GM21786 (cell line): ENCODE measurements at regions not wholly inside any gene's neighbourhood (a gene's known extent, or its start where the extent isn't known, plus 50 kb on each side); places are given as distances from the start of the nearest gene placed in this dataset.

Experiments used
- ATAC-seq: cut with Tn5 transposase; IDR thresholded peaks from one replicate; pipeline ENCODE4 v1.9.1; 2021; ENCODE audit not compliant: unreplicated experiment

DNA sequence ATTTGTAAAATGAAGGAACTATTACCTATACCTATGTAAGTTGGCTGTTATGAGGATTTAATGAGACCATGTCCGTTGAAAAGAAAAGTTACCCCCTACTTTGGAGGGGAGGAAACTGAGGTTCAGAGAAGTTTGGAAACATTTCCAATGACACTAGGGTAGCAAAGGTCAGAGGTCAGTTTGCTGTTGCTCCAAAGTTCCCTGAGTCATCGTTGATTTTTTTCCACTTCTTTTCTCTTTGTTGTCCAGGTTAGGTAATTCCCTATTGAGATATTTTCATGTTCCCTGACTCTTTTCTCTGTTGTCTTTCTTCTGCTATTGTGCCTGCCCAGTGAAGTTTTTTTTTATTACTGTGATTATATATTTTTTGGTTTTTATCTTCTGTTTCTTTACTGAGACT lies 213.8 kb upstream of the C1orf174 start:
- ATAC-seq: no peak

DNA sequence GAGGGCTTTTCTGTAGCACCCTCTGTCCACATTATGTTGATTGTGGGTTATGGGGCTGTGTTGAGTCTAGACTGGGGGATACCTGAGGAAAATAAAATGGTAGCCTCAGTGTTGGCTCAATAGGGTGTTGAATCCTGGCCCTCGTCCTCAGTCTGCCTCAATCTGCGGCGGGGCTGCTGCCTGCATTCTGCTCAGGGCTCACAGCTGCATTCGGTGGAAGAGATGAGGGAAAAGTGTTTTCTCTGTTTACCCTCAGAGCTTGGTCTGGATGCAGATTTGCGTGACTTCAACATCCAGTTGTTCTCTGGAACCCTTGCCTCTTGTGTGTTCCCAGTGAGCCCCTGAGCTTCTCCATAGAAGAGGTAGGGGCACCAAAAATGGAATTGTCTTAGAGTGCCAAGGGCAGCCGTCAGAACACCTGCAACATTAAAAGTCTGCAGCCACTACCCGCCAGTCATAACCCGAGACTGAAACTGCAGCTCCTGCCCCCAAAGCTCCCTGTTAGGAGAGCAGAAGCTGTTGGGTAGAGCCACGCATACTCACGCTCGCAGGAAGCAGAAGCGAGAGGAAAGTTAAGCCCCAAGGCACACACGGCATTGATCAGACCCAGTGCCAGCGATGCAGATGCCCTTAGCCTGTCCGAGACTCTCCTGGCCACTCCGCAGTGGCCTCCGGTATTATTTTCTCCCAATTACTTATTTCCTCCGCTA lies 215.3 kb upstream of the C1orf174 start:
- ATAC-seq: no peak

DNA sequence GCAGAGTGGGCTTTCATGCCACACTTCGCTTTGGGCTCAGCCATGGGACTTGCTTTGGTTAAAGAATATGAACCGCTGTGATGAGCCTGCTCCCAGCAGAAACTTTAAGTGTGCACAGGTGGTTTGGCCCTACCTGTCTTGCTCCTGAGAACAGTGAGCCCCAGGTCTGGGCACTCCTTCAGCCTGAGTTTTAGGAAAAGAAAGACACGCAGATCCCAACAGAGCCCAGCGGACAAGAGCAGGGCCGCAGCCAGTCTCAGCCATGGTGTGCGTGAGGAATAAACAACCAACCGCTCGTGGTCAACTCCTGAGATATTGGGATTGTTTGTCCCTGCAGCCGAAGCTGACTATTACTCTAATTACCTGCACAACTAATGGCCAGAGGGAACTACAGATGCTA lies 217.1 kb upstream of the C1orf174 start:
- no peak for ATAC-seq

DNA sequence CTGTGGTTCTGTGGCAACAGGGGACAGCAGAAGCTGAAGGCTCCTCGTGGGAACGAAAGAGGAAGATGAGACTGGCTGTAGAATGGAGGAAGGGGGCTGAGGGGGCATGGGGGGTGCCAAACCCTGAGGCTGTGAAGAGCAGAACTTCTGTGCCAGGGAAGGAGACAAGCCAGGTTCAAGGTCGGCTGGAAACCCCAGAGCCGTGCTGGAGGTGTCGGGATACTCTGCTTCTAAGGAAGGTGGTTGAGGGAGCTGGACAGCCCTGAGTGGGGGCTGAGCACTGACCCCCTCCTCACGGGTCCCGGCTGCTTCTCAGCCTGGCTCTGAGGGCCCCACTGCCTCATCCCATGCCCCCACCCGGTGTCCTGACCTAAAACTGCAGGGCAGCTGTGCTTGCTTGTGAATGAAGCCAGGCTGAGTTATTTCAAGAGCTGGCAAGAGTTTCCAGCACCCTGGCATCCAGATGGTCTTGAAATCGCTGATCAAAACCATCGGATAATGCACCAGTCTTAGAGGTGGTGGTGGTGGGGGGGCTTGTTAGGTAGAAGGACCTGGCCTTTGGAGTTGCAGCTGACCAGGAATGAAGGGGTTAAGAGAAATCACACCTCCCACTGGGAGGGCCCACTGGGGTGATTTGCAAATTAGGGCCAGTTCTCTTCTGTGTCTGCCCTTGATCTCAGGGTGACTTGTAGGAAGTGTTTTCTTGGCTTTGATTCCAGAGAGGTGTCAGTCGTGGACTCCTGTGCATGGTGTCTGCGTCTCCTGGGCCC lies 218.9 kb upstream of the C1orf174 start:
- no peak for ATAC-seq

DNA sequence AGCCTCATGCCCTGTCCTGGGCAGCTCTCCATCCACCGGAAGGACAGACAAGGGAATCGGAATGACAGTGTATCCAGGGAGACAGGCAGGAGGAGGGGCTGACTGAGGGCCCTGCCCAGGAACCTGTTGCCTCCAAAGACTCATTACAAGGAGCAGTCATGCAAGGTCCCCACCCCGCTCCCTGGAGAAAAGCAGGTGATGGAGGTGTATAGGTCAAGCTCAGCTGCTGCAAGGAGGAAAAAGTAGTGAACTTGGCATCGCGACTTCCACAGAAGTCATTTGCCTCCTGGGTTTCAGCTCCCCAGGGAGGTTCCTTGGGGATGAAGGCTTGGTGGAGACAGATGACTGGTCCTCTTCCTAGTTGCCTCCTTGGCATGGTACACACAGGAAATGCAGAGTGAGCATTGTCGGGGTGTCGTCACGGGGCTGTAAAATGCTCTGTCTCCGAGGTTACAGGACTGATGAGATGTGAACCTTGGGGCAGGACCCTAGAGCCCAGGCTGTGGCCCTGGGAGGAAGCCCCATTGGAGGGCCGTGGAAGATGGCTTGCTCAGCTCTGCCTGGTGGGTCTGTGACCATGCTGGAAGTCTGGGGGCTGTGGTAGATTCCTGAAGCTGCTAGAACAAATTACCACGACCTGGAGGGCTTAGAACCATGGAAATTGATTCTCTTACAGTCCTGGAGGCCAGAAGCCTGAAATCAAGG lies 219.6 kb upstream of the C1orf174 start:
- no peak for ATAC-seq

DNA sequence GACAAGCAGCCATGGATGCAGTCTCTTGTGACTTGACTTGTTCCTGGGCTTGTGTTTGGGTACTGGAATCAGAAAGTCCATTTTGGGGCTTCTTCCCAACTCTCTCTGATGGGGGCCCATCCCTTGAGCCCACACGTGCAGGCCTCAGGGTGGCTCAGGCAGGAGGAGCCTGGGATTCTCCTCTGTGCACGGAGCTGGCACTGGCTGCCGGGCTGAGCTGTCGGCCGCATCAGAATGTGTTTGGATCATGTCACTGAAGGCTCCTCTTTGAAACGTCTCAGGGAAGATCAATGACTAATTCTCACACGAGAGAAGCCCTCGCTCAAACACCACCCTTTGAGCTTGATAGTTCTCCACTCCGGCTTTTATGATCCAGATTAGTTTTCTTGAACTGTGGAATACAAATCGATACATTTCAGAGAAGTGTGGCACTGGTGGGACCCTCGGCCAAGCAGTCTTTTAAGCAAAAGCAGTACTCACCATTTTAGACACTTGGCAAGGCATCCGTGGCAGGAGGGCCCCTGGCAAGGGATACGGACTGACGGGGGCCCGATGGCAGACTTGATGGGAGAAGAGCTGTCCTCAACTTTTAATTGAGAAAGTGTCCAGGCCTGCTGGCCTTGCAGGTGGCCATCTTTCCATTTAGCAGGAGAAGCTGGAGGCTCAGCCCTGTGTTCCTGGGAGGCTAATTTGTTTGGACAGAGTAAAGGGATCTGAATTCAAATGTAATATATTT lies 220.7 kb upstream of the C1orf174 start:
- no peak for ATAC-seq

DNA sequence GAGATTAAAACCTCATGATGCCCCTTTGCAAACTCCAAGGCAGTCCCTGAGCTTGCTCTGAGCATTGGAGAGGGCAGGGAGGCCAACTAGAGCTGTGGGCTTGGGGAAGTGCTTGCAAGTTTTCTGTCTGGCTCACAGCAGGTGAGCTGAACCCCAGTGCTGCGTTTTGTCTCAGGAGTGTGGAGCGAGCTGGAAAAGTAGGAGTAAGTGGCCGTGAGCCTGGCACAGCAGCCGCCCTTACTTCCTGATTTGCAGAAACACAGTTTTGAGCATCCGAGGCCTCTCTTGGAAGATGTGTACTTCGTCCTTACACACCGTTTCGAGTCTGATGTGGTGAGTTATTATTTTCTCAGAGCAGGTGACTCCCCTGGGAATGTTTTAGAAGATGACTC lies 221.2 kb upstream of the C1orf174 start:
- no peak for ATAC-seq

DNA sequence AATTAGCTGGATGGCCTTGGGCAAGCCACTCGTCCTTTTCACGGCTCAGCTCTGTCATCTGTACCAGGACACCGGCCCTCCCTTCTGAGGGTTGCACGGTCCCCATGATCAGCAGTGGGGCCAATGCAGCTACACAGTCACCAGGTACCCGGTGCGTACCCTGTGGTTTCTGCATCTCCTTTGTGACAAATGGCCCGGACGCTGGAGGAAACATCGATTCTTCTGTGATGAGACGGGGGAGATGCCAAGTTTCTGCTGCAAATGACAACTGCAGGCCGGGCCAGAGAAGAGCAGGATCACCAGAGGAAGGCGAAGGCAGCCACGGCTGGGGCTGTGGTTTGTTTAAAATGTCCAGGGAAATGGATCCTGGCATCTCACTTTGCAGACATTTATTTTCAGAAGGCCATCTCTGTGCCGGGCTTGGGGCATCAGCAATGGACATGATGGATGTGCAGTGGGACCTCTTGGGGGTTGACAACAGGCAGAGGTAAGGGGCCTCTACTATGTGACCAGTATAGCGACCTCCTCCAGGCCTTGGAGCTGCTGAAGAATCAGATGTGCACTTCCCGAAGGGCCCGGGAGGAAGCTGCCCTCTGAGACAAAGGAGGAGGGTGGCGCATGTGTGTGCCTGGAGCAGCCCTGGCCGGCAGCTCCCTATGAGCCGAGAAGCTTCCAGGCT lies 221.9 kb upstream of the C1orf174 start:
- ATAC-seq: no peak

DNA sequence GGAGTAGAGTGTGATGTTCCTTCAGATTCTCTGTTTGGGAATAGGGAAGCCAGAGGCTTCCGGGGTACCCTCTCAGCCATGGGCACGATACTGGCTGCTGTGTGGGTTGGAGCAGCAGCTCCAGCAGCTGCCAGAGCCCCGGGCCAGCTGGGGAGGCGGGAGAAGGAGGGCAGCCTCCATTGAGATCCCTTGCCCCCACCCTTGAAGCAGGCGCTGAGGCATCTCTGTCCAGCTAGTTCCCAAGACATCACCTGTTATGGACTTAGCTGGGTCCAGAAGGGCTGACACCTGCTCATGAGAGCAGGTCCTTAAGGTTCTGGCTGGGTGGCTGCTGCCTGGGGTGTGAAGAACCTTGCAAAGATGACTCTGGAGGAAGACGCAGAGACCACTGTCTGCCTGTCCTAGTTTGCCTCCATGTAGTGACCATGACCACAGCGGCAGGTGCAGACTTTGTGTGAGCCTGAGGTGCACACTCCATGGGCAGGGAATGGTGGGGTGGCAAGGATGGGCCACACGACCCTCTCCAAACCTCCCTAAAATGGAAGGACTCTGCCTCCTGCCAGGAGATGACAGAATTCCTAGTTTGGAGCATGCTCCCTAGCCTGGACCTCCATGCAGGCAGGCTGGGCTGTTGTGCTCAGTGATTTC lies 222.6 kb upstream of the C1orf174 start:
- ATAC-seq: no peak

DNA sequence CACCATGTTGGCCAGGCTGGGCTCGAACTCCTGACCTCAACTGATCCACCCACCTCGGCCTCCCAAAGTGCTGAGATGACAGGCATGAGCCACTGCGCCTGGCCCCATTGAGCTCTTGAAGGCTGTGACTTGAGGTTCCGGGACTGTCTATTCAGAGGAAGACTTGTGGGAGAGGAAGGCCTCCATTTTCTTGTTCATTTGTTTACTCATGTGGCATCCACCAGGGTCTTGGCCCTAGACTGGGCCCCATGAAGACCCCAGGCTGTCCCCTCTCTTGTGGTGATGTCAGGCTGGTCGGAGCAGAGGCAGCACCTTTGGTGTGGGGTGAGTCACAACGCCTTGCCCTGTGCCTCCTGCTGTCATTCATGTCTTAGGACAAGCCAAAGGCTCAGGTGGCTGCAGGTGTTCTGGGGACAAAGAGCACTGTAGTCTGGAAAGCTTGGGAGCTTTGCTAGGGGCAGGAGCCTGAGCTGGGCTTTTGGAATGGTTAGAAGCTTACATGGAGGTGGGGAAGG lies 224.6 kb upstream of the C1orf174 start:
- no peak for ATAC-seq

DNA sequence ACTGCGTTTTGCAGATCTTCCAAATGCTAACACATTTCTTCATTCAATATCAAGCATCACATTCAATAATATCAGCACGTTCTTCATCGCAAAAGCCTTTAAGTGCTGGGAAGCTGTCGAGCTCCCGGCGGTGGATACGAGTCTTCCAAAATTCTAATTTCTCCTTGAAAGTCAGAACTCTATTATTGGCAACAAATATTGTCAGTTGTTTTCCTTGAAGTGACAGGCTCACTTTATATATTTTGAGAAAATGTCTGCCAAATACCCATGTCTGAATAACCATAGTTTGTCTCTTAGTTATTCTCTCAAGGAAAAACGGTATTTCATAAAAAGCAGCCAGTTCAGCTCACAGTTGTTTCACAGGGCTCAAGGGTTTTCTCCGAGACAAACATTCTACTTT lies 226.2 kb upstream of the C1orf174 start:
- ATAC-seq: no peak

DNA sequence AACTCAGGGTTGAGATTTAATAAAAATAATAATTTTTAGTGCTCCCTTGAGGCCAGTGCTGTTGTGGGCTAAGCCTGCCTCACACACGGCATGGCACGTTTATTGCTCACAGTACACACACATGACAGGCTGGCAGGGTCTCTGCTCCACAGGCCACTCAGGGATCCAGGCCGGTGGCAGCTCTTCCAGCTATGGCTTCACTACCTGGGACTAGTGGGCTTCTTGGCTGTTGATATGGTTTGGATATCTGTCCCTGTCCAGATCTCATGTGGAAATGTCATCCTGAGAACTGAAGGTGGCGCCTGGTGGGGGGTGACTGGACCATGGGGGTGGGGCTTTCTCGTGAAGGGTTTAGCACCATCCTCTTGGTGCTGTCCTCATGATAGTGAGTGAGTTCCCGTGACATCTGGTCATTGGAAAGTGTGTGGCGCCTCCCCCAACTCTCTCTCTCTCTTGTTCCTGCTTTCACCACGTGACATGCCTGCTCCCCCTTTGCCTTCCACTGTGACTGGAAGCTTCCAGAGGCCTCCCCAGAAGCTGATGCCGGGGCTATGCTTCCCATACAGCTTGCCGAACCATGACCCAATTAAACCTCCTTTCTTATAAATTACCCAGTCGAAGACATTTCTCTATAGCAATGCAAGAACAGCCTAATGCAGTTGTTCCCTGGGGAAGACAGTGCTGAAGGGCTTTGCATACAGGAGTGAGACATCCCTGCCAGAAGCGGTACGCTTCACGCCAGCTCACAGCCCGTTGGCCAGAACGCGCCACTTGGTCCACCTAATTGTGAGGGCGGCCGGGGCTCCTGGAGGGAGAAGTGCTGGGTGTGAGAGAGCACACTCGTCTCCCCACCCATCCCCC lies 226.9 kb upstream of the C1orf174 start:
- no peak for ATAC-seq

DNA sequence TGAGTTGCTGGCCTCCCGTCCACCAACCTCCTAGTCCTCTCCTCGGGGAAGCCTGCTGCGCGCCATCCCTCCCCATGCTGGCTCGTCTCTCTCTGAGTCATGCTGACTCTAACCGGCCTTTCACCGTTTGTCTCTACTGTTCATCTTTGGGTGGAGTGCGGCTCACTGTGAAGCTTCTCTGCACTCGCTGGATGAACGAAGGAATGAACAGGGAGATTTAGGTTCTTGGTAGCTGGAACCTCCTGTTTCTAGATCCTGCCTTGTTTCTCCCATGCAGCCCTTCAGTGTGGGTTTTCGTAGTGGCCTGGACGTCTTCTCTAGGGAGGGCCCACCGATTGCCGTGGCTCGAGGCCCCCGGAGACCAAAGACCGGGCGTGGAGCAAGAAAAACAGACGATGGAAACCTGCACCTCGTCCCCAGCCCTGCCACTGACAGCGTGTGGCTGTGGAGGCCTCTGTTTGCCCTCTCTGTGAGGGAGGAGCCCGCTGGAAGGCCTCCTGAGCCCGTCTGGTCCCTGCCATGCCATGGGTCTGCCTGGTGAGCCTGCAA lies 227.6 kb upstream of the C1orf174 start:
- ATAC-seq: no peak

DNA sequence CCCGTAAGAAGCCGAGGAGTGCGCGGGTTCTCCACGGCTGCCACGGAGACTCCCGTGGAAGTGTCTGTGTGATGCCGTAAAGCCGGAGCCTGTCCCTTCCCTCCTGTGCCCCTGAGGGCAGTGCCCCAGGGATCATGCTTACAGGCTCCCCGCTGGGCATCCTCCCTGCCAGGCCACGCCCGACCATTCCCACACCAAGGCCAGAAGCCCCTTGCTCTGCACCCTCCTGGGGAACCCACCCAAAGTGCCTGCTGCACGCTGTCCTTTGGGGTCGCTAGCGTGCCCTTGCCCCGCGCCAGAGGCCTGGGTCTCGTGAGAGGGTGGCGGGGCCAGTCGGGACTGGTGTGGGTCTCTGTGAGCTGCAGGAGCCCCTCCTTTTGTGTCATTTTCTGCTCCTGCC lies 228.5 kb upstream of the C1orf174 start:
- no peak for ATAC-seq

DNA sequence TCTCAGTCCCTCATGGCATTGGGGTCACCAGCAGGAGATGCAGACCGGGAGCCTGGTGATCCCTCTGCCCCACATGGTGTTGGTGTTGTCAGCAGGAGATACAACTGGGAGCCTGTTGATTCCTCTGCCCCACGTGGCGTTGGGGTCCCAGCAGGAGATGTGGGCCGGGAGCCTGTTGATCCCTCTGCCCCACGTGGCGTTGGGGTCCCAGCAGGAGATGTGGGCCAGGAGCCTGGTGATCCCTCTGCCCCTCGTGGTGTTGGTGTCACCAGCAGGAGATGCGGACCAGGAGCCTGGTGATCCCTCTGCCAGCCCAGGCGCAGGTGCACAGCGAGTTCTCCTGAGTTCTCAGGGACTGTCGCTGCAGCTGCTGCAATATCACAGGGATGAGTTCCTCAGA lies 229.6 kb upstream of the C1orf174 start:
- ATAC-seq: no peak

DNA sequence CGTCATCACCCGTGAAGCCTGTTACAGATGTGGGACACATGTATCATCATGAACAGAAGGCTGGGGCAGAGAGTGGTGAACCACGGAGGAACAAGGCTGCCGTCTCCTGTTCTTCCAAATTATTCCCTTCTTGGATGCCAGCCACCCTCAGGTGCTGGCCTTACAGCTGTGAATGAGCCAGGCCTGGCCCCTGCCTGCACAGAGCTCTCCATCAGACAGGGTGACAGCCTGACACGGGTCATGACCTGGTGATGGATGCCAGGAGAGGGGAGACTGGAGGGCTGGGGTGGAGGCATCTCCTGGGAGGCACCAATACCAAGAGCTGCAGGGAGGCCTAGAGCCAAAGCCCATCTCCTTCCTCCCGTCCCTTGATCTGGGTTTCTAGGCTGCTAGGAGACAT lies 230.0 kb upstream of the C1orf174 start:
- no peak for ATAC-seq

DNA sequence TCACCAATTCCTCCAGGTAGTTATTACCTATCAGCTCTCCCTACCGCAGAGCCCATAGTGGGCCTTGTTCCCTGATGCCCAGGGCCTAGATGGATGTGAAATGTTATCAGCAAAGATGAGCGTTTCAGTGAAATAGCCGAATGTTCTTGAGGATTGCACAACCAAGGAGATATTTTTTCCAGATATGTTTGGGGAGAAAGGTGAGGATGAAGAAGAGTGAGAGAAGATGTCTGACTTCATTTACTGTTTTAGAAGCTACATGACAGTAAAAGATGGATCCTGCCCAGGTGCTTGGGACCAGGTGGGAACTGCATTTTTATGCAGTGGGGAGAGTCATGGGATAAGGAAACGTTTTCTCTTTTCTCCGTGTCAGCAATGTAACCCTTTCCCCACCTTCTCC lies 231.7 kb upstream of the C1orf174 start:
- ATAC-seq: no peak

DNA sequence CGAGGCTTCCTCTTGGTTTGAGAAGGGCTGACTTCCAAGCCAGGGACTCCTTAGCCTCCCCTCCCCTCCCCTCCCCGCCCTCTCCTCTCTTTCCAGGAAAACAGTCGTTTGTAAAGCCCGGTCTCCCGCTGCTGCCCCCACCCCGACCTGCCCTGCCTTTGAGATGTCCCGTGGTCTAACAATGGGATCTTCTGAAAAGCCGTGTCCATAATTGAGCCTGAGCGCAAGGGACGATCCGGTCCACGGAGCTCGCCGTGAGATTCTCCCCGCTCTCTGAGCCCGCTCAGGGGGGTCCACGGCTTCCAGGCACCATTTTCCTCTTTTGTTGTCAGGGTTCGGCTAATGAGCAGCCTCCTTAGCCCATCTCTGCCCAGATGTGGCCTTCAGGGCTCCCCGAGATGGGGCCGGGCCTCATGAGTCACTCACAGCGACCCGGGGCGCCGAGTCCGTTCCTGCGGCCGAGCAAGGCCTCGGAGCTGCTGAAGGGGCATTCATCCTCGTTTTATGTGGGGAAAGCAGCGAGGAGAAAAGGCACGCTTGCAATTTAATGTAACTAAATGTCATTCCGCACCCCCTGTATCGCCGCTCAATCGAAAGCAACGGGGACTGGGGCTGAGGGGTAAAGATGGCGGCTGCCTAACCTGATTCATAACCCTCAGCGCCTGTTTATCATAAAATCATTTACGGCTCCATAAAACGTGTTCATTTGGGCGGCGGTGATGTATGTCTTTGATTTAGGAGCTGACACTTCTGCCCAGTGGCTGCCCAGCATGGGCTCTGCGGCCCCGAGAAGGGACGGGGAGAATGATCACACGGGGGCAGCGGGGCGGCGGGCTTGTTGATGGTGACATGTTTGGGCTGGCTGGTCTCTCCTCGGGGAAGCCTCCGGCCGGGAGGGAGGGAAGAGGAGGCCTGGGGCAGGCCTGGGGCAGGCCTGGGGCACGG lies 232.6 kb upstream of the C1orf174 start:
- ATAC-seq: no peak
